Neuronal stem cell (in vitro differentiated cells): ENCODE measurements at regions not wholly inside any gene's neighbourhood (a gene's known extent, or its start where the extent isn't known, plus 50 kb on each side); places are given as distances from the start of the nearest gene placed in this dataset.
"Not testable (repeated sequence)": the region's sequence is repeated elsewhere in the genome, so short reads cannot be mapped to it uniquely, and the experiment has no call there.

Source experiments
- DNase-seq: peaks from one replicate; pipeline ENCODE4 v3.0.0-alpha.2; 2013; ENCODE audit warnings: low spot score
- H2AFZ ChIP-seq: one replicate; pipeline ENCODE4 v1.6.1; 2013; ENCODE audit warnings: mild to moderate bottlenecking, low read length, inconsistent platforms
- H2AK5ac ChIP-seq: 2 replicates; pipeline ENCODE4 v1.6.1; 2013; ENCODE audit warnings: low read depth, mild to moderate bottlenecking, inconsistent platforms, low read length, moderate library complexity, mixed read lengths
- H2BK120ac ChIP-seq: 2 replicates; pipeline ENCODE4 v1.6.1; 2013; ENCODE audit warnings: low read depth, mild to moderate bottlenecking, inconsistent platforms, low read length, moderate library complexity, mixed read lengths
- H2BK12ac ChIP-seq: one replicate; pipeline ENCODE4 v1.6.1; 2013; ENCODE audit warnings: low read length, inconsistent platforms
- H2BK15ac ChIP-seq: 2 replicates; pipeline ENCODE4 v1.6.1; 2013; ENCODE audit warnings: mild to moderate bottlenecking, low read length, inconsistent platforms, mixed read lengths
- H2BK5ac ChIP-seq: one replicate; pipeline ENCODE4 v1.6.1; 2013; ENCODE audit warnings: inconsistent platforms, mild to moderate bottlenecking, low read length, moderate library complexity
- H3K14ac ChIP-seq: one replicate; pipeline ENCODE4 v1.6.1; 2013; ENCODE audit warnings: low read length, inconsistent platforms
- H3K18ac ChIP-seq: 2 replicates; pipeline ENCODE4 v1.6.1; 2013; ENCODE audit warnings: low read length, inconsistent platforms
- H3K23ac ChIP-seq: 2 replicates; pipeline ENCODE4 v1.6.1; 2013; ENCODE audit warnings: low read depth, mild to moderate bottlenecking, mixed read lengths, low read length, inconsistent platforms; ENCODE audit not compliant: poor library complexity
- H3K27ac ChIP-seq: replicated peaks from 3 replicates; pipeline ENCODE4 v1.5.1; 2013; ENCODE audit warnings: low read length, inconsistent platforms
- H3K27me3 ChIP-seq, 3 experiments: 2 replicates each; pipeline ENCODE4 v1.6.1; 2013; ENCODE audit warnings: low read length in 3 of 3, mild to moderate bottlenecking in 2 of 3, inconsistent platforms in 1 of 3, low read depth in 1 of 3, mixed read lengths in 1 of 3, moderate library complexity in 1 of 3; ENCODE audit not compliant: control insufficient read depth in 3 of 3, insufficient read depth in 3 of 3
- H3K36me3 ChIP-seq, 2 donors: replicated peaks in 1 of 2; 2 replicates each; pipeline ENCODE4 v1.6.1; 2013; ENCODE audit warnings: low read length in 2 of 2; ENCODE audit not compliant: control insufficient read depth in 2 of 2, insufficient read depth in 2 of 2
- H3K4ac ChIP-seq: 2 replicates; pipeline ENCODE4 v1.6.1; 2013; ENCODE audit warnings: inconsistent platforms, mild to moderate bottlenecking, low read length, moderate library complexity
- H3K4me1 ChIP-seq, 2 donors: 1 replicate in 1 of 2; 2 replicates in 1 of 2; pipeline ENCODE4 v1.6.1; 2013; ENCODE audit warnings: low read length in 2 of 2, low read depth in 1 of 2; ENCODE audit not compliant: control insufficient read depth in 2 of 2, insufficient read depth in 1 of 2
- H3K4me2 ChIP-seq: one replicate; pipeline ENCODE4 v1.6.1; 2013; ENCODE audit warnings: mild to moderate bottlenecking, low read length, inconsistent platforms; ENCODE audit not compliant: insufficient read depth, poor library complexity, severe bottlenecking
- H3K4me3 ChIP-seq, 2 donors: 2 replicates each; pipeline ENCODE4 v1.5.1; 2013; ENCODE audit warnings: low read length in 2 of 2, mild to moderate bottlenecking in 2 of 2, inconsistent platforms in 1 of 2, moderate library complexity in 1 of 2
- H3K79me1 ChIP-seq: one replicate; pipeline ENCODE4 v1.6.1; 2013; ENCODE audit warnings: low read depth, mild to moderate bottlenecking, inconsistent platforms, low read length, moderate library complexity
- H3K9ac ChIP-seq: one replicate; pipeline ENCODE4 v1.6.1; 2013; ENCODE audit warnings: mild to moderate bottlenecking, low read depth, low read length, inconsistent platforms; ENCODE audit not compliant: poor library complexity
- H3K9me3 ChIP-seq, 2 donors: replicated peaks in 1 of 2; 2 replicates each; pipeline versions ENCODE3 to v1.6.1; 2013; ENCODE audit warnings: low read length in 2 of 2, mild to moderate bottlenecking in 2 of 2, inconsistent platforms in 1 of 2, low read depth in 1 of 2, mixed read lengths in 1 of 2, moderate library complexity in 1 of 2; ENCODE audit not compliant: control insufficient read depth in 2 of 2, insufficient read depth in 1 of 2
- H4K8ac ChIP-seq: one replicate; pipeline ENCODE4 v1.6.1; 2013; ENCODE audit warnings: low read depth, mild to moderate bottlenecking, inconsistent platforms, low read length, moderate library complexity
- H4K91ac ChIP-seq: one replicate; pipeline ENCODE4 v1.6.1; 2013; ENCODE audit warnings: low read length, low read depth, mild to moderate bottlenecking, inconsistent platforms; ENCODE audit not compliant: poor library complexity
- WGBS, 2 donors: extraction: QIAGEN DNeasy Blood & Tissue Kit; methylation state at CpG; one replicate each; pipeline ENCODE4 v1.1.7; 2013; ENCODE audit warnings: missing lambda C conversion rate in 2 of 2, mixed read lengths in 1 of 2; ENCODE audit not compliant: insufficient read length in 2 of 2, insufficient replicate concordance in 1 of 2; ENCODE audit errors: extremely low coverage in 2 of 2; 5-methylcytosine and 5-hydroxymethylcytosine counted together

- no peak for DNase-seq
- no peak overlapping the region for H4K91ac ChIP-seq
- H3K79me1 ChIP-seq = no peaks in the 10 kb centered on the region
- no peak overlapping the region for H2BK15ac ChIP-seq
- no peak overlapping the region for H3K27ac ChIP-seq
- H2AFZ ChIP-seq = no peak overlapping the region
- no peak overlapping the region for H3K23ac ChIP-seq
- H2BK120ac ChIP-seq = no peak overlapping the region
- no CpG with 5 or more reads among the region's 8 CpGs for WGBS, 2 donors
- H3K18ac ChIP-seq = no peak overlapping the region
- H2AK5ac ChIP-seq = no peak overlapping the region
- no peak overlapping the region for H4K8ac ChIP-seq
- H3K9ac ChIP-seq = no peak overlapping the region
- no peak overlapping the region for H3K14ac ChIP-seq
- H3K4me2 ChIP-seq = no peak overlapping the region
- no peaks in the 10 kb centered on the region for H3K27me3 ChIP-seq
- H3K4me3 ChIP-seq = no peak overlapping the region
- no peaks in the 10 kb centered on the region for H3K36me3 ChIP-seq
- no peaks in the 10 kb centered on the region for H3K9me3 ChIP-seq
- H2BK12ac ChIP-seq = no peak overlapping the region
- H3K4me1 ChIP-seq = no peaks in the 10 kb centered on the region
- no peak overlapping the region for H2BK5ac ChIP-seq
- H3K4ac ChIP-seq = no peak overlapping the region
Measured at GRCh38 chr2:194464964-194465638, 1191.9 kb upstream of the SLC39A10 start.

DNA sequence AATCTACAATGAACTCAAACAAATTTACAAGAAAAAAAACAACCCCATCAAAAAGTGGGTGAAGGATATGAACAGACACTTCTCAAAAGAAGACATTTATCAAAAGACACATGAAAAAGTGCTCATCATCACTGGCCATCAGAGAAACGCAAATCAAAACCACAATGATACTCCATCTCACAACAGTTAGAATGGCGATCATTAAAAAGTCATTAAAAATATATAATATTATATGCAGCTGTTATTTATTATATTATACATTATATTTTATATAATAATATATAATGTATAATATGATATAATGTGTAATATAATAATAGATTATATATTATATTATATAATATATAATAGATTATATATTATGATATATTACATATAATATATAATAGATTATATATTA is 1194.1 kb upstream of the SLC39A10 start:
- not testable (repeated sequence) for H3K4ac ChIP-seq, H3K9ac ChIP-seq, H2BK5ac ChIP-seq, H2BK120ac ChIP-seq, H3K36me3 ChIP-seq, H2BK15ac ChIP-seq, H3K4me3 ChIP-seq, H4K8ac ChIP-seq, H3K23ac ChIP-seq, H3K79me1 ChIP-seq, H3K27me3 ChIP-seq, H3K27ac ChIP-seq, H3K18ac ChIP-seq, H3K4me1 ChIP-seq, DNase-seq, H2AK5ac ChIP-seq, H3K4me2 ChIP-seq, H3K9me3 ChIP-seq, H2AFZ ChIP-seq, H4K91ac ChIP-seq, H2BK12ac ChIP-seq, H3K14ac ChIP-seq
- WGBS, 2 donors = no CpG with 5 or more reads among the region's 2 CpGs

DNA sequence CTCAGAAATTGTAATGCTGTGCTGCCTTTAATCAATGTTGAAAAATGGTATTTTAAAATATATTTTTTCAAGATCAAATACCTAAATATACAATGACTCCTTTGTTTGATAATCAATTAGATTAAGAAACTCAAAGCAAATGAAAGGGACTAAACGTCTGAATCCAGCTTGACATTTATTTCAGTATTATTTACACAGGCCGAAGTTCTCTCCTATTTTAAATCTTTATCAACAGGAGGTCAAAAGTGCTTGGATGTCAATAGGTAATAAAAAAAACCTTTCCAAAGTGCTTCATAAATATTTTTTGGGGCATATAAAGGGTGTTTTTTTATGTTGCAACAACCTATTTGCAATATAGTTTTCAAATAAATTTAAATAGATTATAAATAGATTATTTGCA is 1201.7 kb upstream of the SLC39A10 start:
- no peak overlapping the region for H3K27ac ChIP-seq
- H3K79me1 ChIP-seq = no peaks in the 10 kb centered on the region
- H2BK12ac ChIP-seq = no peak overlapping the region
- no peak overlapping the region for H2BK5ac ChIP-seq
- no peak overlapping the region for H2BK15ac ChIP-seq
- no peaks in the 10 kb centered on the region for H3K27me3 ChIP-seq
- H3K36me3 ChIP-seq = no peaks in the 10 kb centered on the region
- no peak overlapping the region for H3K4me2 ChIP-seq
- no peak overlapping the region for H2AFZ ChIP-seq
- no peak for DNase-seq
- H3K9ac ChIP-seq = no peak overlapping the region
- no peak overlapping the region for H4K91ac ChIP-seq
- no peaks in the 10 kb centered on the region for H3K4me1 ChIP-seq
- WGBS, 2 donors = no CpG with 5 or more reads among the region's 2 CpGs
- H2BK120ac ChIP-seq = no peak overlapping the region
- H3K4ac ChIP-seq = no peak overlapping the region
- H3K9me3 ChIP-seq = no peaks in the 10 kb centered on the region
- no peak overlapping the region for H4K8ac ChIP-seq
- no peak overlapping the region for H2AK5ac ChIP-seq
- H3K23ac ChIP-seq = no peak overlapping the region
- no peak overlapping the region for H3K14ac ChIP-seq
- H3K18ac ChIP-seq = no peak overlapping the region
- no peak overlapping the region for H3K4me3 ChIP-seq

- Histone ChIP-seq H3K79me1 (no peaks in the 10 kb centered on the region), H3K18ac (no peak overlapping the region), H3K27ac (no peak overlapping the region), H2BK120ac (no peak overlapping the region), H4K8ac (no peak overlapping the region), H3K4ac (no peak overlapping the region), H2AK5ac (no peak overlapping the region), H2BK5ac (no peak overlapping the region), H3K27me3 (no peaks in the 10 kb centered on the region), H3K23ac (no peak overlapping the region), H2AFZ (no peak overlapping the region), H3K4me1 (no peaks in the 10 kb centered on the region), H2BK12ac (no peak overlapping the region), H4K91ac (no peak overlapping the region), H3K36me3 (no peaks in the 10 kb centered on the region), H2BK15ac (no peak overlapping the region), H3K14ac (no peak overlapping the region), H3K9me3 (no peaks in the 10 kb centered on the region), H3K4me3 (no peak overlapping the region), H3K9ac (no peak overlapping the region), H3K4me2 (no peak overlapping the region)
- no peak for DNase-seq
- WGBS, 2 donors = no CpG with 5 or more reads among the region's 5 CpGs
Measured at GRCh38 chr2:194452504-194452903, 1204.5 kb upstream of the SLC39A10 start.
